Inflammatory macrophage treated with lipopolysaccharide for 1 hour (primary cell): ENCODE measurements at regions not wholly inside any gene's neighbourhood (a gene's known extent, or its start where the extent isn't known, plus 50 kb on each side); places are given as distances from the start of the nearest gene placed in this dataset.

Experiments used
- DNase-seq, 2 donors: peaks; one replicate each; pipeline ENCODE4 v3.0.0-alpha.2; 2020 to 2022

GRCh38 chr7:20021066-20021465 lies 196.1 kb downstream of the MACC1 start:
- peak; percentile 57 to 65 for DNase-seq

GRCh38 chr7:20019757-20020432 lies 197.3 kb downstream of the MACC1 start:
- no peak for DNase-seq

DNA sequence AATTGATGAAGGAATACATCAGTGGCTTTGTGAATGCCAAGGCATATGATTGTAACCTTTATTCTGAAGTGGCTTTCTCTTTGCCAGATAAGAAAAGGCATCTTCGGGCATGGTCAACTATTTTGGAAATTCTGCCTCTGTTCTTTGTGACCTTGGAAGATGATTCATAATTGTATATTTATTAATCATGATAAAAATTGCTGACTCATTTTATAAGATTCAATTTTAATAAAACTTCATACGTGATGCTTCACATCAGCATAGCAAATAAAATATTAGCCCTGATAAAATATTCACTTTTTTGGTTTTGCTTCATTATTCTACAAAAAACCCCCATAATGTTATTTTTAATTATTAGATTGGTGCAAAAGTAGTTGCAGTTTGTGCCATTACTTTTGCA lies 200.5 kb downstream of the MACC1 start:
- no peak for DNase-seq

- DNase-seq: no peak
These were observed 203.6 kb downstream of the MACC1 start for GRCh38 chr7:20013536-20013935.

- no peak for DNase-seq
These were observed 205.1 kb downstream of the MACC1 start for GRCh38 chr7:20012100-20012499.

- no peak for DNase-seq
These were observed 206.3 kb downstream of the MACC1 start for GRCh38 chr7:20010877-20011276.

GRCh38 chr7:20007510-20007909 lies 209.7 kb downstream of the MACC1 start:
- no peak for DNase-seq

GRCh38 chr7:20005081-20005480 lies 212.1 kb downstream of the MACC1 start:
- DNase-seq: no peak

DNA sequence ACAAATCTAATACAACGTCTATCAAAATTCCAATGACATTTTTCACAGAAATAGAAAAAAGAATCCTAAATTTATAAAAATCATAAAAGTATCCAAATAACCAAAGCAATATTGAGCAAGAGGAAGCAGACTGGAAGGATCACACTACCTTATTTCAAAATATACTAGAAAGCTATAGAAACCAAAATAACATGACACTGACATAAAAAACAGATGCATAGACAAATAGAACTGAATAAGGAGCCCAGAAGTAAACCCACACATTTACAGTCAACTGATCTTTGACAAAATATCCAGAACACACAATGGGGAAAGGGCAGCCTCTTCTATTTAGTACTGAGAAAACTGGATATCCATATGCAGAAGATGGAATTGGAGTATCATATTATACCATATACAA lies 217.5 kb downstream of the MACC1 start:
- peak in 1 of 2 donors; percentile 41 for DNase-seq

DNA sequence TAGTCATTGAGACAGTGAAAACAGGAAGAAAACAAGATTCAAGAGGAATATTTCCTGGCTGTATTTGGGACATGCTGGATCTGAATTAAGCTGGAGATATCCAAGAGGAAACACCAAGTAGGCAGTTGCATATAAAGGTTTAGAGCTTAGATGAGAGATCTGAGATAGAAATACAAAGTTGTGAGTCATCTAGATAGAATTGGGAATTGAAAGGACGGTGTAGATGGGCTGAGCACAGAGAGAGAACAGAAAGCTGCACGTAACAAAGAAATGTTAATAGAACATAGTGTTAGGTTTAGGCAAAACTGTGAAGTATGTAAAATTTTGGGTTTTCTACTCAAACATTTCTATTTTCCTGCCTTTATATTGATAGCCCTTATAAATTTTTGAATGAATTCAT lies 218.5 kb upstream of the TMEM196 start:
- no peak for DNase-seq

GRCh38 chr7:19989906-19990305 lies 216.5 kb upstream of the TMEM196 start:
- no peak for DNase-seq

DNA sequence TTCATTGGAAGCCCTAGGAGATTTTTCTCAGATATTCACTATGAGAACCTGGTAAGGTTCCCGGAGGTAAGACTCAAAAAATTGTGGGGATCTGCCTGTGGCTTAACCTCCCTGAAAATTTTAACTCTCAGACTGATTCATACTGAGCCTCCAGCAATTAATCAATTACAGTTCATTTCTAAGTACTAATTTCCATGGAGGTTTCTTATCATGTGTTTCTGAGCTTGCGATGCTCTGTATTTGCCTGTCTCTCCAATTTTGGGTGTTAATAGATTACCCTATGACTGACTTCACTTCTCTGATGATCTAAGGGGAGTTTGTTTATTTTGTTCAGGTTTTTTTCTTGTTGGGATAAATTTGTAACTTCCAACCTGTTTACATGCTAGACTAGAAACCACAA lies 215.4 kb upstream of the TMEM196 start:
- DNase-seq: no peak

GRCh38 chr7:19984231-19984632 lies 210.8 kb upstream of the TMEM196 start:
- no peak for DNase-seq

GRCh38 chr7:19982841-19983835 lies 209.7 kb upstream of the TMEM196 start:
- peak; percentile 68 to 86 for DNase-seq

DNA sequence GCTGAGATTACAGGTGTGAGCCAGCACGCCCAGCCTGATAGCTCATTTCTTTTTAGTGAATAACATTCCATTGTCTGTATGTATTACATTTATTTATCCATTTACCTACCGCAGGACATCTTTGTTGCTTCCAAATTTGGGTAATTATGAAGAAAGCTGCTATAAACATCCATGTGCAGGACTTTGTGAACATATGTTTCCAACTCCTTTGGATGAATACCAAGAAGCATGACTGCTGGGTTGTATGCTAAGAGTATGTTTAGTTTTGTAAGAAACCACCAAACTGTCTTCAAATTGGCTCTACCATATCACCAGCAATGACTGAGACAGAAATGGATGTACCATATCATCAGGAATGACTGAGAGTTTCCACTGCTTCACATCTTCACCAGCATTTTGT lies 200.2 kb upstream of the TMEM196 start:
- DNase-seq: no peak

DNA sequence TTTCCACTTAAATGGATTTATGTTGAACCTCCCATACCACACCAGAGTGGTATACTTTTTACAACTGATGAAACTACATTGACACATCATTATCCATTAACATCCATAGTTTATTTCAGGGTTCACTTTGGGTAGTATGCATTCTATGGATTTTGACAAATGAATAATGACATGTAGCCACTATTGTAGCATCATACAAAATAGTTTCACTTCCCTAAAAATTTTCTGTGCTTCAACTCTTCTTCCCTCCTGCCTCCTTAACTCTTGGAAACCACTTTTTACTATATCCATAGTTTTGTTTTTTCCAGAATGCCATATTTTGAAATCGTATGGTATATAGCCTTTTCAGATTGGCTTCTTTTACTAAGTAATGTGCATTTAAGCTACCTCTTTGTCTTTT lies 199.5 kb upstream of the TMEM196 start:
- DNase-seq: no peak

GRCh38 chr7:19971956-19972355 lies 198.5 kb upstream of the TMEM196 start:
- DNase-seq: no peak

DNA sequence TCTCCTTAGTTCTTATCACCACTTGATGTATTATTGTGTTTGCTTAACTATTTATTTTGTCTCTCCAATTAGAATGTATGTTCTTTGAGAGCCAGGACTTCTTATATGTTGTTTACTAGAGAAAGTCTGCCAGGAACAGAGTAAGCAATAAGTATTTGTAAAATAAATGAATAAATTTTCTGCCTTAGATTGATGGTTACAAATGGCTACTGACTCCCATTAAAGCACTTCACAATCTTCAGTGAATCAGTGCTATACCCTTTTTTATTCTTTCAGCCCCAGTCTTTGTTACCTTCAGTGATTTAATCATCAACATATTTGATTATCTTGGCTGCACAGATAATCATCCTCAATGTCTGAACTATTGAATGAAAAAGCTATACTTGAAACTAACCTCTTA lies 197.1 kb upstream of the TMEM196 start:
- no peak for DNase-seq

GRCh38 chr7:19969859-19970493 lies 196.6 kb upstream of the TMEM196 start:
- DNase-seq: no peak

DNA sequence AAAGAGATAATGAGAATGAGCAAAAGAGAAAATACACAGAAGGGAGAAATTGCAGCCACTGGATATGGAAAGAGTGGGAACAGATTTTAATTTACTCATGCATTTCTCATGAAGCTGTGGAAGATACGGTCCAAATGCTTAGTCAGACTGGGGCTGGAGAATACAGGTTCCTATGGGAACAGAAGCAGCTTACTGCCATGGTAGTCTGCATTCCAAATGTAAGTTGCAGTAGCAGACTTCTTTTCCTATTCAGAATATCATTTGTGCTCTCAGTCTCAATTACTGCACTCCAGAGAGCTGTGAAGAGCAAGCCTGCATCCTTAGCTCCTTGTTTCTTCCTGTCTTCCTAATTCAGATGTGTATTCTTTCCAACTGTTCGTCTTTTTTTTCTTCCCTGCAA lies 190.8 kb upstream of the TMEM196 start:
- no peak for DNase-seq

DNA sequence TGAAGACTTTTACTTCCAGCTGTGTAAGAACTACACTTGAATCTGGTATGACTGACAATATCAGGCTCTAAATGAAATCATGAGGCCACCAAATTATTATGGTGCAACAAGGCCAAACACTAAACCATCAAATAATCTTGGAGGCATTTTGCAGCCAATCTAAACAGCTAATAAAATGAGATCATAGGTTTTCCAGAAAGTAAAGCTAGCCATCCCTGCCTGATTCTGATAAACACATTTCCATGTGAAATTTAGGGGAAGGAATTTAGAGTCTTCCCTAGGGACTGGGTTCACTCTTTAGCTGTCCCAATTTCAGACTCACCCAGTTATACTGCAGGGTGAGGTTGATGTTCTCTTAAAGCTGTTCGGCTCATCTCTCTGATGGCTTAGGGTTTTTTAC lies 190.3 kb upstream of the TMEM196 start:
- no peak for DNase-seq

GRCh38 chr7:19958309-19958896 lies 185.0 kb upstream of the TMEM196 start:
- peak; percentile 58 to 64 for DNase-seq

DNA sequence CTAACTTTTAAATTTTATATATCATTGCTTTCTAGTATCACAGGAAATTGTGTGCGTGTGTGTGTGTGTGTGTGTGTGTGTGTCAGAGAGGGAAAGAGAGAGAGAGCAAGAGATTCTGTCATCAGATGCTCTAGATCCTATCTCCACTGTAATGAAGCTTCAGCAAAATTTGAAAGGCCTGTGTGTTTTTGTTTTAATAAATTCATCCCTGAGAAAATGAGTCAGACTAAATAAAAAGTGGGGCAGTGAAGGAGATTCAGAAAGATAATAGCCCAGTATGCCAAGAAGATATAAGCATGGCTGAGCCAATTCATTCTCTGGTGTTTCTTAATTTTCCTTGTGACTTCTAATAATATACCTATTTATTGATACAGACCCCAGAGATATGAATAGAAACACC lies 184.2 kb upstream of the TMEM196 start:
- no peak for DNase-seq
